Mesodermal cell (in vitro differentiated cells): ENCODE measurements at regions not wholly inside any gene's neighbourhood (a gene's known extent, or its start where the extent isn't known, plus 50 kb on each side); places are given as distances from the start of the nearest gene placed in this dataset.

Experiments used
- H3K27ac ChIP-seq: 2 replicates; pipeline ENCODE4 v1.7.0; 2013; ENCODE audit warnings: mild to moderate bottlenecking, low read depth, low read length, moderate library complexity; ENCODE audit not compliant: severe bottlenecking
- H3K36me3 ChIP-seq: 2 replicates; pipeline ENCODE4 v1.7.1; 2013; ENCODE audit warnings: mild to moderate bottlenecking, low read length, moderate library complexity; ENCODE audit not compliant: control insufficient read depth, insufficient read depth
- H3K4me1 ChIP-seq: one replicate; pipeline ENCODE4 v1.7.1; 2013; ENCODE audit warnings: mild to moderate bottlenecking, low read length; ENCODE audit not compliant: insufficient read depth, control insufficient read depth, poor library complexity, severe bottlenecking
- H3K4me3 ChIP-seq: 2 replicates; pipeline ENCODE4 v1.7.0; 2013; ENCODE audit warnings: low read length, control low read depth, mild to moderate bottlenecking; ENCODE audit not compliant: insufficient read depth, poor library complexity, severe bottlenecking; ENCODE audit errors: extremely low read depth
- H3K9me3 ChIP-seq: 2 replicates; pipeline ENCODE4 v1.7.1; 2013; ENCODE audit warnings: mild to moderate bottlenecking, low read length, moderate library complexity; ENCODE audit not compliant: control insufficient read depth
- WGBS, 2 experiments: methylation state at CpG; one replicate each; pipeline ENCODE4 v1.1.5; 2013; ENCODE audit warnings: missing lambda C conversion rate in 2 of 2; ENCODE audit not compliant: insufficient coverage in 2 of 2; 5-methylcytosine and 5-hydroxymethylcytosine counted together

- Histone ChIP-seq H3K27ac (no peak overlapping the region), H3K4me3 (no peak overlapping the region), H3K36me3 (no peaks in the 10 kb centered on the region), H3K9me3 (no peaks in the 10 kb centered on the region), H3K4me1 (no peaks in the 10 kb centered on the region)
- WGBS, 2 experiments = 96 to 97% methylated on average over 7 of the region's 8 CpGs
Observed at GRCh38 chr1:213745451-213745850, 242.3 kb upstream of the PROX1 start.

- H3K36me3 ChIP-seq = no peaks in the 10 kb centered on the region
- H3K9me3 ChIP-seq = no peaks in the 10 kb centered on the region
- no peak overlapping the region for H3K27ac ChIP-seq
- H3K4me3 ChIP-seq = no peak overlapping the region
- H3K4me1 ChIP-seq = no peaks in the 10 kb centered on the region
- 93 to 97% methylated on average over 3 to 4 of the region's 8 CpGs for WGBS, 2 experiments
Observed at GRCh38 chr1:213749558-213749957, 238.2 kb upstream of the PROX1 start.

- Histone ChIP-seq H3K36me3 (no peaks in the 10 kb centered on the region), H3K27ac (no peak overlapping the region), H3K9me3 (no peaks in the 10 kb centered on the region), H3K4me1 (no peaks in the 10 kb centered on the region), H3K4me3 (no peak overlapping the region)
- WGBS, 2 experiments = 69 to 88% methylated on average over 4 to 5 of the region's 6 CpGs
Observed at GRCh38 chr1:213750231-213751063, 237.3 kb upstream of the PROX1 start.

DNA sequence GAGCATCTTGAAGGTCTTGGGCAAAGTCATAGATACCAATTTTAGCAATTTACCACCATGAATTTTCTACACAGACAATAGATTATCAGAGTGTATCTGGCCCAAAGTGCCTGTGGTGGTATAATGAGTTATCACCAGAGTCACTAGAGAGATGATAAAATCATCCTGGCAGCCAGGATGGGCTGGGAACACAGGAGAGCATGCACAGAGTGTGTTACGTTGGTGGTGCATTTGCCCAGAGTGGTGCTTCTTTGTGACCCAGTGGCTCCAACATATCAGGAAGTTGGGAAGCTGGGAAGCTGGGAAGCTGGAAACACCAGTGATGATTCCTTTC lies 236.7 kb upstream of the PROX1 start:
- no peaks in the 10 kb centered on the region for H3K9me3 ChIP-seq
- no peak overlapping the region for H3K4me3 ChIP-seq
- no peak overlapping the region for H3K27ac ChIP-seq
- 78 to 100% methylated on average over 1 of the region's 1 CpG for WGBS, 2 experiments
- H3K4me1 ChIP-seq = no peaks in the 10 kb centered on the region
- no peaks in the 10 kb centered on the region for H3K36me3 ChIP-seq

- 83 to 86% methylated on average over 2 to 3 of the region's 6 CpGs for WGBS, 2 experiments
- Histone ChIP-seq H3K4me3 (no peak overlapping the region), H3K4me1 (peaks cover 11% of the 10 kb centered on the region), H3K36me3 (no peaks in the 10 kb centered on the region), H3K27ac (no peak overlapping the region), H3K9me3 (no peaks in the 10 kb centered on the region)
Observed at GRCh38 chr1:213759359-213760181, 228.2 kb upstream of the PROX1 start.

GRCh38 chr1:213761845-213762407 lies 225.8 kb upstream of the PROX1 start:
- peaks cover 11% of the 10 kb centered on the region for H3K4me1 ChIP-seq
- WGBS, 2 experiments = 32 to 33% methylated on average over 4 of the region's 7 CpGs
- H3K36me3 ChIP-seq = no peaks in the 10 kb centered on the region
- no peaks in the 10 kb centered on the region for H3K9me3 ChIP-seq
- H3K4me3 ChIP-seq = no peak overlapping the region
- no peak overlapping the region for H3K27ac ChIP-seq

DNA sequence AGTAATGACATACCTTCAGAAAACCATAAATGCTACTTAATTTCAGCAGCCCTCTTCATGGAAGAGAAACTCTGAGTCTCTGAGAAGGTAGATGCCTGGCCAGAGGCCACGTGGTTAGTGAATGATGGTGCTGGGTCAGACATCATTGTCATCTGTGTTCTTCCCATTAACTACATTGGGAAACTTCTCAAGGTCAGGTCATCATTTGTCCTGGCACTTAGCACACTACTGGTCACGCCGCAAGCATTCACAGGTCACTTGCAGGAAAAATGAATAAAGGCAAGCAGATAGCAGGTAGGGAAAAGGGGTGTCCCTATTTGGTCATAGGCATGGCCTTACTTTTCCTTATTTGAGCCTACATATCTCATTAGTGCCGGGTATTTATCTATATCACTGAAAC lies 220.1 kb upstream of the PROX1 start:
- H3K27ac ChIP-seq = no peak overlapping the region
- H3K9me3 ChIP-seq = no peaks in the 10 kb centered on the region
- H3K4me3 ChIP-seq = no peak overlapping the region
- WGBS, 2 experiments = 93% methylated on average over 3 of the region's 4 CpGs; no CpG with 5 or more reads in 1 of the 2 experiments
- H3K36me3 ChIP-seq = no peaks in the 10 kb centered on the region
- H3K4me1 ChIP-seq = no peaks in the 10 kb centered on the region

DNA sequence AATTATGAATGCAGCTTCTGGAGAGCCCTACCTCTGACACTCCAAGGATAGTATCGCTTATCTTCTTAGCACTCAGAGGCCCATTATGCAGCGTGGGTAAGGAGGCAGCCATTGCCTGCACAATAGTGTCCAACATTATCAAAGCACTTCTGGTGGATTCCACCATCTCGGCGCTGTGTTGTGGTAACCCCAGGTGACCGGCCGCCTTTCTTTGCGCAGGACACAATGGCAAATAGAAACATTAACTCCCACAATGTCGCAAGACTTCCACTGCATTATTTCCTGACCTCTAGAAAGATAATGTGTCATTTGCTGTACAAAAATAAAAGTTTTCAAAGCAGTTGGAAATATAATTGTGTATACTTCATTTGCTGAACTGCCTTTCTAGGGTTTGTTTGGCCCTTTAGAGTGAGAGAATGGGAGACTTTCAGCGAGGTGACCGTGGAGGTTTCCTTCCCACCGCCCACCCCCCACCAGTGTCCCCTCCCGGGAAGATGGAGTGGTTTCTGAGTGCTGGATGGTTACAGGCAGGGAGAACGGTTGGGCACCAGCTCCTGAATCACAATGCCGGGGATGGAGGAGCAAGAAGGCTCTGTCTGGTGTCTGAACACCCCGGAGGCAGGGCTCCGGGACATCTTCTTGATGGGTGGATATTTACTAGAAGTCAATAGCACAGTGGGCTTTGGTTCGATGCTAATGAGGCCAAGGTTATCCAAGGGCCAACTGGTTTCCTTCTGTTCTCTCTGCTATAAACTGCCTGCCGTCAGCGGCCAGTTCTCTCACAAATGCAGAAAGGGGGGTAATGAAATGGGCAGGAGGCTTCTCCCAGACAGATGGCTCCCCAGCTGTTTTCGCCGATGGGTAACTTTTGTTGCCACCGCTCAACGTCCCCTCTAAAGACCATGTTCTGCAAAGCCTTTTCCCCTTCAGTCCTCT lies 215.4 kb upstream of the PROX1 start:
- Histone ChIP-seq H3K9me3 (no peaks in the 10 kb centered on the region), H3K4me1 (no peaks in the 10 kb centered on the region), H3K4me3 (no peak overlapping the region), H3K36me3 (no peaks in the 10 kb centered on the region), H3K27ac (no peak overlapping the region)
- 73 to 80% methylated on average over 14 to 15 of the region's 23 CpGs for whole genome bisulfite sequencing, 2 experiments

DNA sequence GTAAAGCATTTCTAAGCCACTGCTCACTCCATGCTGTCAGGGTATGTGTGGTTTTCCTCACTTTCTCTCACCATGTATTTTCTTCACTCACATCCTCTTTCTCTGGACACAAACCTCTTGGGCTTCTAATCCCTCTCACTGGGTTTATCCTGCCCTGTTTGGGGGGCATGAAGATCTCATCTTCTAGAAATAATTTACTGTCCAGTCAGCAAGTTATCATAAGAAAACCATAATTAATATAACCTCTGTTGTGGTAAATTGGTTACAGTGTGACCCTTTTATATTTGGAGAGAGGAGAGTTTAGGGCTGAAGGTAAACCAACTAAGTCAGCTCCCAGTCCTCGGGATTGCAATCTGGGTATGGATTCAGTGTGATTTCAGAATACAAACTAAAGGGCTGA lies 213.8 kb upstream of the PROX1 start:
- no peaks in the 10 kb centered on the region for H3K36me3 ChIP-seq
- H3K9me3 ChIP-seq = no peaks in the 10 kb centered on the region
- WGBS, 2 experiments = 67% methylated on average over 1 of the region's 1 CpG; no CpG with 5 or more reads in 1 of the 2 experiments
- no peaks in the 10 kb centered on the region for H3K4me1 ChIP-seq
- H3K4me3 ChIP-seq = no peak overlapping the region
- no peak overlapping the region for H3K27ac ChIP-seq

- Histone ChIP-seq H3K27ac (no peak overlapping the region), H3K4me1 (no peaks in the 10 kb centered on the region), H3K9me3 (no peaks in the 10 kb centered on the region), H3K36me3 (no peaks in the 10 kb centered on the region), H3K4me3 (no peak overlapping the region)
- WGBS, 2 experiments = 88 to 93% methylated on average over 3 to 4 of the region's 5 CpGs
Observed at GRCh38 chr1:213776969-213777368, 210.8 kb upstream of the PROX1 start.
